ENCODE measurements at regions not wholly inside any gene's neighbourhood (a gene's known extent, or its start where the extent isn't known, plus 50 kb on each side); places are given as distances from the start of the nearest gene placed in this dataset.

DNA sequence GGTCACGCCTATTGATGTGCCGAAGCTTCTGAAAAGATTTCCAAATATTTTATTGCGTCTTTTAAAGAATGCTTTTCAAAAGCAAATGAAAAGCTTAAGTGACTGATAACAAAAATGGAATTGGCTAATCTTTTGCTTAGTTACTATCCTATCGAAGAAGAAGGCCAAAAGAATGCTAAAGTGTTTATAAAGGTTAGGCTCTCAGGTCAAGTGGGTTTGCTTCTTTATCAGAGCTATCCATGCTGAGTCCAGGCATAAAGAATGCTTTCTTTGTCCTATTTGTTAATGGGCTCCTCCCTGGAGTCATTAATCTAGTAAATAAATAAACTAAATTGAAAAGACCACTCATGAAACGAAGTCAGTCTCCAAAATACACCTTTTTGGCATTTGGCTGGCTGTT is 133.4 kb upstream of the LYPLAL1 start:
- BruUV-seq (replicated peaks) = no TSS peak
- POLR2A ChIA-PET = interaction anchor here (0.5 kb wide), 1 partner anchor 34 kb away, joined by 3 read pairs; no protein-coding TSS in a partner anchor
- CTCF ChIA-PET = no interaction called here
- peaks cover 12% of the 10 kb centered on the region; the same call in 1 of the 2 replicates for H3K4me1 ChIP-seq
- intact Hi-C loops (cut with micrococcal nuclease; ENCODE audit: unreplicated experiment) = no loop called here
- H3K36me3 ChIP-seq (ENCODE audit: control insufficient read depth, insufficient read depth, low read length) = no peaks in the 10 kb centered on the region
- Mint-ChIP-seq H3K4me3 (ENCODE audit: unreplicated experiment) (no peak overlapping the region), H3K27me3 (ENCODE audit: insufficient read depth, unreplicated experiment) (no peaks in the 10 kb centered on the region), H3K4me1 (ENCODE audit: low read depth, unreplicated experiment) (no peaks in the 10 kb centered on the region), H3K27ac (ENCODE audit: unreplicated experiment) (no peak overlapping the region), H3K9me3 (ENCODE audit: unreplicated experiment) (peaks cover 17% of the 10 kb centered on the region), H3K36me3 (ENCODE audit: insufficient read depth, unreplicated experiment) (no peaks in the 10 kb centered on the region)
- no peak for DNase-seq
- TF ChIP-seq, protein P1, sequence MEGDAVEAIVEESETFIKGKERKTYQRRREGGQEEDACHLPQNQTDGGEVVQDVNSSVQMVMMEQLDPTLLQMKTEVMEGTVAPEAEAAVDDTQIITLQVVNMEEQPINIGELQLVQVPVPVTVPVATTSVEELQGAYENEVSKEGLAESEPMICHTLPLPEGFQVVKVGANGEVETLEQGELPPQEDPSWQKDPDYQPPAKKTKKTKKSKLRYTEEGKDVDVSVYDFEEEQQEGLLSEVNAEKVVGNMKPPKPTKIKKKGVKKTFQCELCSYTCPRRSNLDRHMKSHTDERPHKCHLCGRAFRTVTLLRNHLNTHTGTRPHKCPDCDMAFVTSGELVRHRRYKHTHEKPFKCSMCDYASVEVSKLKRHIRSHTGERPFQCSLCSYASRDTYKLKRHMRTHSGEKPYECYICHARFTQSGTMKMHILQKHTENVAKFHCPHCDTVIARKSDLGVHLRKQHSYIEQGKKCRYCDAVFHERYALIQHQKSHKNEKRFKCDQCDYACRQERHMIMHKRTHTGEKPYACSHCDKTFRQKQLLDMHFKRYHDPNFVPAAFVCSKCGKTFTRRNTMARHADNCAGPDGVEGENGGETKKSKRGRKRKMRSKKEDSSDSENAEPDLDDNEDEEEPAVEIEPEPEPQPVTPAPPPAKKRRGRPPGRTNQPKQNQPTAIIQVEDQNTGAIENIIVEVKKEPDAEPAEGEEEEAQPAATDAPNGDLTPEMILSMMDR (IDR thresholded peaks at IDR 0.05; ENCODE audit: insufficient read depth in 1 of 2, low read depth in 1 of 2, low read length in 1 of 2, severe bottlenecking in 1 of 2, unreplicated experiment in 1 of 2) = no peak
- no peaks in the 10 kb centered on the region for H3K27me3 ChIP-seq (replicated peaks; ENCODE audit: control insufficient read depth, insufficient read depth, low read length)
- no peaks in the 10 kb centered on the region for H3K9me3 ChIP-seq
- no peak overlapping the region for H3K4me3 ChIP-seq (ENCODE audit: low read depth, low read length)

DNA sequence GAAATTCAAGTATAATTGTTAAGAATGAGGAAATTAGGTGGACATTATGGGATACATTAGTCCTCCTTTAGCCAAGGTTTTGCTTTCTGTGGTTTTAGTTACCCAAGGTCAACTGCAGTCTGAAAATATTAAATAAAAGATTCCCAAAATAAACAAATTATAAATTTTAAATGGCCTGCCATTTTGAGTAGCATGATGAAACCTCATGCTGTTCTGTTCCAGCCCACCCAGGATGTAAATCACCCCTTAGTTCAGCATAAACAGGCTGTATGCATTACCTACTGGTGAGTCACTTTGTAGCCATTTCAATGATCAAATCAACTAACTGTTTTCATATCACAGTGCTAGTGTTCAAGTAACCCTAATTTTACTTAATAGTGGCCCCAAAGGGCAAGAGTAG is 132.5 kb upstream of the LYPLAL1 start:
- POLR2A ChIA-PET = no interaction called here
- no peak for DNase-seq
- no peaks in the 10 kb centered on the region for H3K36me3 Mint-ChIP-seq (ENCODE audit: insufficient read depth, unreplicated experiment)

DNA sequence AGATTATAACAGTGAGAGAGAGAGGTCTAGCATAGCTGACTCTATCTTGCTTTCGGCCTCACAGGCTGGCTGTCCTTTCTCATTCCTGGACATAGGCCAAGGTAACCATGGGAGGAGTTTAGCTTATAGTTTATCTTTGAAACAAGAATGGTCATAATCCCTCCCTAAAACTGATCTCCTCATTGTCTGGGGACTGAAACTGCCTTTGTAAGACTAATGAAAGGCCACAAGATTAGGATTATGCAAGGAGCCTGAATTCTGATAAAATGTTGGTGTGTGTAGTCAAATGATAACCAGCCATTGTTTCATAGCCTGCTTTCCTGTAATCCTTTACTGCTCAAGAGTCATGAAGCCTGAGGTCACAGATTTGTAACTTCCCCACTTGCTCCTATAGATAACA is 131.9 kb upstream of the LYPLAL1 start:
- ChIA-PET POLR2A (no interaction called here), CTCF (no interaction called here)
- Mint-ChIP-seq H3K4me3 (ENCODE audit: unreplicated experiment) (no peak overlapping the region), H3K27ac (ENCODE audit: unreplicated experiment) (no peak overlapping the region), H3K36me3 (ENCODE audit: insufficient read depth, unreplicated experiment) (no peaks in the 10 kb centered on the region), H3K4me1 (ENCODE audit: low read depth, unreplicated experiment) (no peaks in the 10 kb centered on the region), H3K27me3 (ENCODE audit: insufficient read depth, unreplicated experiment) (no peaks in the 10 kb centered on the region), H3K9me3 (ENCODE audit: unreplicated experiment) (peaks cover 17% of the 10 kb centered on the region)
- no peaks in the 10 kb centered on the region for H3K27me3 ChIP-seq (replicated peaks; ENCODE audit: control insufficient read depth, insufficient read depth, low read length)
- no peak for DNase-seq
- peaks cover 12% of the 10 kb centered on the region; the same call in 1 of the 2 replicates for H3K4me1 ChIP-seq
- intact Hi-C loops (cut with micrococcal nuclease; ENCODE audit: unreplicated experiment) = no loop called here
- TF ChIP-seq, protein P1 (IDR thresholded peaks at IDR 0.05; ENCODE audit: insufficient read depth in 1 of 2, low read depth in 1 of 2, low read length in 1 of 2, severe bottlenecking in 1 of 2, unreplicated experiment in 1 of 2) = no peak
- no peaks in the 10 kb centered on the region for H3K9me3 ChIP-seq
- no TSS peak for BruUV-seq (replicated peaks)
- no peak overlapping the region for H3K4me3 ChIP-seq (ENCODE audit: low read depth, low read length)
- no peaks in the 10 kb centered on the region for H3K36me3 ChIP-seq (ENCODE audit: control insufficient read depth, insufficient read depth, low read length)

More for the DNA sequence above, 132.5 kb upstream of the LYPLAL1 start:
- CTCF ChIA-PET = no interaction called here
- H3K27me3 Mint-ChIP-seq (ENCODE audit: insufficient read depth, unreplicated experiment) = no peaks in the 10 kb centered on the region
- TF ChIP-seq, protein P1 (IDR thresholded peaks at IDR 0.05; ENCODE audit: insufficient read depth in 1 of 2, low read depth in 1 of 2, low read length in 1 of 2, severe bottlenecking in 1 of 2, unreplicated experiment in 1 of 2) = no peak
- Histone ChIP-seq H3K36me3 (ENCODE audit: control insufficient read depth, insufficient read depth, low read length) (no peaks in the 10 kb centered on the region), H3K27me3 (replicated peaks; ENCODE audit: control insufficient read depth, insufficient read depth, low read length) (no peaks in the 10 kb centered on the region), H3K4me1 (peaks cover 12% of the 10 kb centered on the region; the same call in 1 of the 2 replicates), H3K4me3 (ENCODE audit: low read depth, low read length) (no peak overlapping the region), H3K9me3 (no peaks in the 10 kb centered on the region)
- BruUV-seq (replicated peaks) = no TSS peak
- H3K4me3 Mint-ChIP-seq (ENCODE audit: unreplicated experiment) = no peak overlapping the region
- no peak overlapping the region for H3K27ac Mint-ChIP-seq (ENCODE audit: unreplicated experiment)
- intact Hi-C loops (cut with micrococcal nuclease; ENCODE audit: unreplicated experiment) = no loop called here
- H3K9me3 Mint-ChIP-seq (ENCODE audit: unreplicated experiment) = peaks cover 17% of the 10 kb centered on the region
- H3K4me1 Mint-ChIP-seq (ENCODE audit: low read depth, unreplicated experiment) = no peaks in the 10 kb centered on the region
